Progenitor cell of endocrine pancreas (in vitro differentiated cells): ENCODE measurements at regions not wholly inside any gene's neighbourhood (a gene's known extent, or its start where the extent isn't known, plus 50 kb on each side); places are given as distances from the start of the nearest gene placed in this dataset.
"Not testable (repeated sequence)": the region's sequence is repeated elsewhere in the genome, so short reads cannot be mapped to it uniquely, and the experiment has no call there.

ENCODE experiments used
- DNase-seq: peaks from one replicate; pipeline ENCODE4 v3.0.0; 2021; ENCODE audit warnings: low spot score; ENCODE audit not compliant: unreplicated experiment
- H3K27ac Mint-ChIP-seq: 2 replicates; pipeline ENCODE4 v1.8.0; 2021; ENCODE audit warnings: mild to moderate bottlenecking, moderate library complexity, mixed read lengths
- H3K27me3 Mint-ChIP-seq: 2 replicates; pipeline ENCODE4 v1.8.0; 2021; ENCODE audit warnings: mixed read lengths
- H3K36me3 Mint-ChIP-seq: 2 replicates; pipeline ENCODE4 v1.8.0; 2022; ENCODE audit warnings: mixed read lengths; ENCODE audit not compliant: insufficient read depth
- H3K4me1 Mint-ChIP-seq: 2 replicates; pipeline ENCODE4 v1.8.0; 2021; ENCODE audit warnings: low read depth, mixed read lengths
- H3K4me3 Mint-ChIP-seq: 2 replicates; pipeline ENCODE4 v1.8.0; 2021; ENCODE audit warnings: low read depth, mild to moderate bottlenecking, moderate library complexity, mixed read lengths
- H3K9me3 Mint-ChIP-seq: 2 replicates; pipeline ENCODE4 v1.8.0; 2021; ENCODE audit warnings: low read depth, mixed read lengths
- CTCF ChIP-seq: fragments of 200-600 bp; sonication (generic); IDR thresholded peaks from one replicate; pipeline ENCODE4 v1.5.0; 2021; ENCODE audit warnings: antibody characterized with exemption, mild to moderate bottlenecking; ENCODE audit not compliant: unreplicated experiment

DNA sequence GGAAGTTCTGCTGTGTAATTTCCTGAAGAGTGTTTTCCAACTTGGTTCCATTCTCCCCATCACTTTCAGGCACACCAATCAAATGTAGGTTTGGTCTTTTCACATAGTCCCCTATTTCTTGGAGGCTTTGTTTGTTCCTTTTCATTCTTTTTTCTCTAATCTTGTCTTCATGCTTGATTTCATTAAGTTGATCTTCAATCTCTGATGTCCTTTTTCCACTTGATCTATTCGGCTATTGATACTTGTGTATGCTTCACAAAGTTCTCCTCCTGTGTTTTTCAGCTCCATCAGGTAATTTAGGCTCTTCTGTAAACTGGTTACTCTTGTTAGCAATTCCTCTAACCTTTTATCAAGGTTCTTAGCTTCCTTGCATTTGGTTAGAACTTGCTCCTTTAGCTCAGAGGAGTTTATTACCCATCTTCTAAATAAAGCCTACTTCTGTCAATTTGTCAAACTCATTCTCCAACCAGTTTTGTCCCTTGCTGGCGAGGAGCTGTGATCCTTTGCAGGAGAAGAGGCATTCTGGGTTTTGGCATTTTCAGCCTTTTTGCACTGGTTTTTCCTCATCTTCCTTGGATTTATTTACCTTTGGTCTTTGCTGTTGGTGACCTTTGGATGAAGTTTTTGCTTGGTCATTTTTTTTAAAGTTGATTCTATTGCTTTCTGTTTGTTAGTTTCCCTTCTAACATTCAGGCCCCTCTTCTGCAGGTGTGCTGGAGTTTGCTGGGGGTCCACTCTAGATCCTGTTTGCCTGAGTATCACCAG lies 261.5 kb downstream of the FOXG1 start:
- Mint-ChIP-seq H3K36me3 (peaks cover 11% of the 10 kb centered on the region), H3K4me1 (peaks cover 13% of the 10 kb centered on the region), H3K9me3 (peaks cover 53% of the 10 kb centered on the region)
- DNase-seq, H3K27ac Mint-ChIP-seq, H3K4me3 Mint-ChIP-seq, H3K27me3 Mint-ChIP-seq: not testable (repeated sequence)

GRCh38 chr14:29028973-29029582 lies 262.5 kb downstream of the FOXG1 start:
- no peak for TF ChIP-seq CTCF
- Mint-ChIP-seq H3K9me3 (peaks cover 46% of the 10 kb centered on the region), H3K36me3 (peaks cover 11% of the 10 kb centered on the region), H3K27ac (peak overlapping the region; percentile 49), H3K27me3 (no peaks in the 10 kb centered on the region), H3K4me3 (peak overlapping the region; percentile 27), H3K4me1 (peaks cover 13% of the 10 kb centered on the region)
- peak; percentile 15 for DNase-seq

- TF ChIP-seq CTCF, result no peak
- H3K36me3 Mint-ChIP-seq, result peaks cover 11% of the 10 kb centered on the region
- H3K4me3 Mint-ChIP-seq, result no peak overlapping the region
- no peak overlapping the region for H3K27ac Mint-ChIP-seq
- peaks cover 13% of the 10 kb centered on the region for H3K4me1 Mint-ChIP-seq
- no peaks in the 10 kb centered on the region for H3K27me3 Mint-ChIP-seq
- no peak for DNase-seq
- peaks cover 39% of the 10 kb centered on the region for H3K9me3 Mint-ChIP-seq
These were observed 263.5 kb downstream of the FOXG1 start for GRCh38 chr14:29030121-29030520.

GRCh38 chr14:29030970-29031369 lies 264.4 kb downstream of the FOXG1 start:
- H3K4me1 Mint-ChIP-seq, result peaks cover 13% of the 10 kb centered on the region
- no peak overlapping the region for H3K27ac Mint-ChIP-seq
- H3K36me3 Mint-ChIP-seq, result peaks cover 11% of the 10 kb centered on the region
- no peaks in the 10 kb centered on the region for H3K27me3 Mint-ChIP-seq
- no peak for TF ChIP-seq CTCF
- H3K9me3 Mint-ChIP-seq, result peaks cover 36% of the 10 kb centered on the region
- no peak for DNase-seq
- H3K4me3 Mint-ChIP-seq, result no peak overlapping the region

- no peak for DNase-seq
- Mint-ChIP-seq H3K4me1 (peaks cover 3% of the 10 kb centered on the region), H3K27ac (no peak overlapping the region), H3K36me3 (no peaks in the 10 kb centered on the region), H3K9me3 (peaks cover 5% of the 10 kb centered on the region), H3K4me3 (no peak overlapping the region), H3K27me3 (no peaks in the 10 kb centered on the region)
- no peak for TF ChIP-seq CTCF
These were observed 268.5 kb downstream of the FOXG1 start for GRCh38 chr14:29035134-29035533.

GRCh38 chr14:29037411-29037810 lies 270.8 kb downstream of the FOXG1 start:
- no peak for DNase-seq
- Mint-ChIP-seq H3K27me3 (no peaks in the 10 kb centered on the region), H3K9me3 (no peaks in the 10 kb centered on the region), H3K27ac (no peak overlapping the region), H3K4me1 (peaks cover 1% of the 10 kb centered on the region), H3K4me3 (no peak overlapping the region), H3K36me3 (no peaks in the 10 kb centered on the region)
- TF ChIP-seq CTCF, result no peak
